DND-41 (cell line): ENCODE measurements at regions not wholly inside any gene's neighbourhood (a gene's known extent, or its start where the extent isn't known, plus 50 kb on each side); places are given as distances from the start of the nearest gene placed in this dataset.

ENCODE experiments used
- ATAC-seq: fragments of 200-7000 bp; cut with Tn5 transposase; 3 replicates; pipeline ENCODE4 v1.9.1; 2021; ENCODE audit warnings: low read depth; ENCODE audit not compliant: insufficient read depth
- DNase-seq: peaks from one replicate; pipeline ENCODE4 v3.0.0-alpha.2; 2020
- H2AFZ ChIP-seq: 2 replicates; pipeline ENCODE4 v1.6.0; 2012; ENCODE audit warnings: low read depth, low read length
- H3K27ac ChIP-seq: 2 replicates; pipeline ENCODE4 v1.5.1; 2012; ENCODE audit warnings: low read length, inconsistent platforms
- H3K27me3 ChIP-seq: fragments of 200-600 bp; sonication (generic); 2 replicates; pipeline ENCODE4 v1.6.0; 2012; ENCODE audit warnings: low read length, mild to moderate bottlenecking, inconsistent platforms; ENCODE audit not compliant: insufficient read depth, poor library complexity
- H3K36me3 ChIP-seq: 2 replicates; pipeline ENCODE4 v1.5.1; 2012; ENCODE audit warnings: low read length, inconsistent platforms; ENCODE audit not compliant: insufficient read depth
- H3K4me1 ChIP-seq: 2 replicates; pipeline ENCODE4 v1.5.1; 2012; ENCODE audit warnings: mild to moderate bottlenecking, low read length; ENCODE audit not compliant: insufficient read depth
- H3K4me2 ChIP-seq: 2 replicates; pipeline ENCODE4 v1.6.0; 2012; ENCODE audit warnings: mild to moderate bottlenecking, moderate library complexity, low read length, inconsistent platforms; ENCODE audit not compliant: insufficient read depth
- H3K4me3 ChIP-seq, 2 experiments: fragments of 200-600 bp in 1 of 2; shearing (Covaris generic) in 1 of 2; 2 replicates each; pipeline ENCODE4 v1.5.1; 2012 to 2016; ENCODE audit warnings: inconsistent platforms in 2 of 2, low read length in 2 of 2, mild to moderate bottlenecking in 2 of 2, low read depth in 1 of 2, moderate library complexity in 1 of 2
- H3K79me2 ChIP-seq: 2 replicates; pipeline ENCODE4 v1.6.0; 2012; ENCODE audit warnings: low read length, inconsistent platforms; ENCODE audit not compliant: insufficient read depth
- H3K9ac ChIP-seq: 2 replicates; pipeline ENCODE4 v1.6.0; 2012; ENCODE audit warnings: low read depth, mild to moderate bottlenecking, inconsistent platforms, low read length, moderate library complexity
- H3K9me3 ChIP-seq: 2 replicates; pipeline ENCODE4 v1.5.1; 2012; ENCODE audit warnings: low read length, moderate library complexity, mild to moderate bottlenecking, inconsistent platforms; ENCODE audit not compliant: insufficient read depth, severe bottlenecking
- H4K20me1 ChIP-seq: 2 replicates; pipeline ENCODE4 v1.6.0; 2012; ENCODE audit warnings: low read length; ENCODE audit not compliant: insufficient read depth
- CTCF ChIP-seq: IDR thresholded peaks from 2 replicates; pipeline ENCODE4 v1.5.1; 2012; ENCODE audit warnings: borderline replicate concordance, low read length, moderate library complexity, mild to moderate bottlenecking; ENCODE audit not compliant: poor library complexity, severe bottlenecking; ENCODE audit errors: extremely low read depth
- EZH2 ChIP-seq: IDR thresholded peaks from 3 replicates; pipeline ENCODE4 v1.6.1; 2012; ENCODE audit warnings: borderline replicate concordance, low read depth, mild to moderate bottlenecking, moderate library complexity, low read length, inconsistent platforms; ENCODE audit not compliant: severe bottlenecking

- H2AFZ ChIP-seq, result no peak overlapping the region
- no peaks in the 10 kb centered on the region for H3K4me1 ChIP-seq
- H3K79me2 ChIP-seq, result no peaks in the 10 kb centered on the region
- H3K27me3 ChIP-seq, result no peaks in the 10 kb centered on the region
- H4K20me1 ChIP-seq, result no peaks in the 10 kb centered on the region
- no peak overlapping the region for H3K27ac ChIP-seq
- DNase-seq (no peak), ATAC-seq (no peak)
- no peak overlapping the region for H3K9ac ChIP-seq
- no peaks in the 10 kb centered on the region for H3K9me3 ChIP-seq
- H3K4me2 ChIP-seq, result no peak overlapping the region
- H3K4me3 ChIP-seq, result no peak overlapping the region
- no peak for TF ChIP-seq EZH2
- TF ChIP-seq CTCF, result no peak
- H3K36me3 ChIP-seq, result no peaks in the 10 kb centered on the region
These were observed 96.7 kb downstream of the NAF1 start for GRCh38 chr4:163070023-163070422.

- Histone ChIP-seq H3K4me1 (no peaks in the 10 kb centered on the region), H3K9ac (no peak overlapping the region), H2AFZ (no peak overlapping the region), H3K9me3 (no peaks in the 10 kb centered on the region), H3K27ac (no peak overlapping the region), H3K79me2 (no peaks in the 10 kb centered on the region), H3K4me2 (no peak overlapping the region), H3K4me3 (no peak overlapping the region), H3K36me3 (no peaks in the 10 kb centered on the region), H4K20me1 (no peaks in the 10 kb centered on the region), H3K27me3 (no peaks in the 10 kb centered on the region)
- no peak for ATAC-seq
- DNase-seq, result no peak
- TF ChIP-seq EZH2 (no peak), CTCF (no peak)
These were observed 102.8 kb downstream of the NAF1 start for GRCh38 chr4:163063891-163064290.

GRCh38 chr4:163048447-163048846 lies 118.2 kb downstream of the NAF1 start:
- DNase-seq (peak; percentile 4), ATAC-seq (no peak)
- Histone ChIP-seq H3K36me3 (no peaks in the 10 kb centered on the region), H3K9ac (no peak overlapping the region), H3K4me3 (no peak overlapping the region), H4K20me1 (no peaks in the 10 kb centered on the region), H3K27ac (no peak overlapping the region), H3K4me1 (no peaks in the 10 kb centered on the region), H3K4me2 (no peak overlapping the region), H3K9me3 (no peaks in the 10 kb centered on the region), H2AFZ (no peak overlapping the region), H3K79me2 (no peaks in the 10 kb centered on the region), H3K27me3 (no peaks in the 10 kb centered on the region)
- TF ChIP-seq CTCF (peak; percentile 38), EZH2 (no peak)

GRCh38 chr4:163042306-163042705 lies 124.4 kb downstream of the NAF1 start:
- no peak overlapping the region for H3K9ac ChIP-seq
- no peaks in the 10 kb centered on the region for H4K20me1 ChIP-seq
- ATAC-seq (no peak), DNase-seq (no peak)
- no peak overlapping the region for H3K4me3 ChIP-seq
- H3K27me3 ChIP-seq, result no peaks in the 10 kb centered on the region
- H3K4me2 ChIP-seq, result no peak overlapping the region
- H3K9me3 ChIP-seq, result no peaks in the 10 kb centered on the region
- H3K27ac ChIP-seq, result no peak overlapping the region
- H3K4me1 ChIP-seq, result no peaks in the 10 kb centered on the region
- H3K36me3 ChIP-seq, result no peaks in the 10 kb centered on the region
- H3K79me2 ChIP-seq, result no peaks in the 10 kb centered on the region
- TF ChIP-seq EZH2 (no peak), CTCF (no peak)
- no peak overlapping the region for H2AFZ ChIP-seq
